Stimulated activated CD4-positive, alpha-beta T cell treated with anti-CD3 and anti-CD28 coated beads, TNF-alpha, amount 100 ng/mL, for 1 hour (primary cell): ENCODE measurements at regions not wholly inside any gene's neighbourhood (a gene's known extent, or its start where the extent isn't known, plus 50 kb on each side); places are given as distances from the start of the nearest gene placed in this dataset.

Experiments used
- DNase-seq, 3 donors: peaks; one replicate each; pipeline ENCODE4 v3.0.0-alpha.2; 2020; ENCODE audit warnings: low read depth in 3 of 3, low spot score in 1 of 3

- DNase-seq: no peak
Measured at GRCh38 chr2:18384242-18384641, 176.2 kb downstream of the RDH14 start.

DNA sequence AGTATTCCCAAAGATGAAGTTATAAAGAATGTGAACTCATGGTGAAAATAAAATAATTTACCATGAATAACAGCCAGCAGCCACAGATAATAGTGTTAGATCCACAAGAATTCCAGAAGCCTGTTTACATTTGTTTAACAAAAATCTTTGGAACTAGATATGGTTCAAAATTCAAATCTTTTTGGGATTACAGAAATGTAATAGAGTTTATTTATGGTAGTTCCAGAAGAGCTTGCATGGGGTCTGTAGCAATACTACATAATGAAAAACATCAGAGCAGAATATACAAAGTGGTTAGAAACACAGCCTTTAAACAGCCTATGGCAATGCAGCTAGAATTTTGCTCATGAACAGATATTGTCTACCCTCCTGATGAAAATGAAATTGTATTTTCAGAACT, 179.1 kb downstream of the RDH14 start:
- no peak for DNase-seq

DNA sequence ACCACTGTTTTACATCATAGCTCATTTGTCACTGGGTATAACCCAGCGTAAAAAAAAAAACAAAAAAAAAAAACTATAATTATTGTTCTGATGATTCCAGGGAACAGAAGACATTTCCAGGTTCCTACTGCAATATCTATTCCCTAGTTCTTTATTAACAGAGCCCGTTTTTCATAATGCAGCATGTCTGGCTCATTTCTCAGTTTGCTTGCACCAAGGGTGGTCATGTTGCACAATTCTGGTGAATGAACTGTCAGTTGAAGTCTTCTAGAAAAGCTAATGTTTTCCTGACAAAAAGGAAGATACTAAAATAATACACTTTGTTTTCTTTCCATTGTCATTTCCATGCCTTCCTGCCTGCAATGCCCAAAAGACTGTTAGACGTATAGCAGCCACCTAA, 180.1 kb downstream of the RDH14 start:
- no peak for DNase-seq

GRCh38 chr2:18379870-18380269, 180.6 kb downstream of the RDH14 start:
- no peak for DNase-seq

DNA sequence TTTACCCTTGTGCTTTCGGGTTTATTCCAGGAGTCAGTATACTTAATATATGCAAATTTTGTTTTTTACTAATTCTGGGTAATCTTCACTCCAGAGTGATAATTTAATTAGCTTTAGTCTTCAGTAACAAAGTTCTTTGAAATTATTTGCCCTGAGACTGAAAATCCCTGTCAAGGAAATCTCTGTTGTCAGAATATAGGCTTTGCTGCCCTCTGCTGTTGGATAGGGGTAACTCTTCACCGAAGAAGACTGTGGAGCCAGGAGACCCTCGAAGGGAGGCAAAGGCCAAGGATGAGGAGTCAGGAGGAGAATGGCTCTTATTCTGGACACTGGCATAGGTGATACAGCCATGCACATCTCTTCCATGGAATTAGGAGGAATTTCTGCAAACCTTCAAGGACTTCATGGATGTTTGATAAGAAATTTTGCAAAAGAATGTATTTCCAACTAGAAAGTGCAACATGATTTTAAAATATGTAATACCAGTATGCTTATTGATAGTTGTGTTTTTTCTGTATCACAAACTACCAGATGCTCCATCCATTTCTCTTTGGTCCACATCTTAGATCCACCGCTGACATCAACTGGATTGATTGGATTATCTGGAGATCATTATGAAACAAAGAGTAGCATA, 182.3 kb downstream of the RDH14 start:
- DNase-seq: no peak

- no peak for DNase-seq
Measured at GRCh38 chr2:18376936-18377335, 183.5 kb downstream of the RDH14 start.

- no peak for DNase-seq
Measured at GRCh38 chr2:18373664-18374063, 186.8 kb downstream of the RDH14 start.

DNA sequence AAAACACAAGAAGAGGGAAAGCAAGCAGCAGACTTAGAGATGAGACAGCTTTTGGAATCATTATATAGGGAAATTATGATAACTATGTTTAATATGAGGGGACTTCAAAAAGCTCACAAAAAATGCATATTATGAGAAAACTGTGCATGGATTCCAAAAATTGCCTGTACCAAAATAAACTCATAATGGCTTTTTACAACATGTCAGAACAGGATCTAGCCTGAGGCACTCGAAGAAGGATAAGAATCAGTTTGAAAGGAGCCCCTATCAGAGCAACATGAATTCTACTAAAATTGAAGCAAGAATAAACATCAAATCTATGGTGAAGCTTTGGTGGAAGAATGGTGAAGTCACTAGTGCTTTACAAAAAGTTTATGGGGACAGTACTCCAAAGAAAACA, 187.4 kb downstream of the RDH14 start:
- DNase-seq: no peak

- DNase-seq: no peak
Measured at GRCh38 chr2:18372641-18373040, 187.8 kb downstream of the RDH14 start.

- DNase-seq: no peak
Measured at GRCh38 chr2:18369760-18370159, 190.7 kb downstream of the RDH14 start.

DNA sequence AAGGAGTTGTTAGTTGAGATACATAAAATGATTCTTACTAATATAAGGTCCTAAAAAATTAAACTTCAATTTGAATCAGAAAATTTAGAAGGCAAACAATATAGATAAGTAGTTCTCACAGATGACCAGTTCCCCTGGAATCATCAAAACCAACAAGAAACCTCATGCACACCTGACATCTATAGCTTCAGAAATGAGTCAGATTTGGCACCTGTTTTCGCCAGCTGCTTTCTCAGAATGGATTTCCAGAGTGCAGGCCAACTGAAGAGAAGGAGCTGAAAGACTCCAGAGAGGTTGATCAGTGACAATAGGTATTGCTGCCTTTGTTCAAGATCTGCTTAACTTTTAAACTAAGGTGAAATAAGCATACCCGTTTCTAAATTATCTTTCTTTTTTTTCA, 192.4 kb downstream of the RDH14 start:
- DNase-seq: no peak

DNA sequence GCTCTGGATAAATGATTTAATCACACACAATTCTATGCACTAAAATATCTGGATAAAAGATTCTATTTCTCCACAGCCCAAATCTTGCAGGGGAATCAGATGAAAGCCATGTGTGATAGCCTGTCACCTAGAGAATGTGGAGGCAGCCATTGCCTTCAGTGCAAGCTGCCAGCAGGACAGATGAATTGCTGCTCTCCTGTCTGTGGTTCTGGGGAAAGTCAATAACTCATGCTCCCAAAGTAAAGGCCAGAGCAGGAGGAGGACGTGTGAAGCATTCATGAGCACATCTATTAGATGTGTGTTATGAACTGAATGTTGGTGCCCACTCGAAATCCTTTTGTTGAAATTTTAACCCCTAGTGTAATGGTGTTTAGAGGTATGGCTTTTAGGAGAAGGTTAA, 195.1 kb downstream of the RDH14 start:
- DNase-seq: no peak

GRCh38 chr2:18363348-18363747, 197.1 kb downstream of the RDH14 start:
- no peak for DNase-seq

DNA sequence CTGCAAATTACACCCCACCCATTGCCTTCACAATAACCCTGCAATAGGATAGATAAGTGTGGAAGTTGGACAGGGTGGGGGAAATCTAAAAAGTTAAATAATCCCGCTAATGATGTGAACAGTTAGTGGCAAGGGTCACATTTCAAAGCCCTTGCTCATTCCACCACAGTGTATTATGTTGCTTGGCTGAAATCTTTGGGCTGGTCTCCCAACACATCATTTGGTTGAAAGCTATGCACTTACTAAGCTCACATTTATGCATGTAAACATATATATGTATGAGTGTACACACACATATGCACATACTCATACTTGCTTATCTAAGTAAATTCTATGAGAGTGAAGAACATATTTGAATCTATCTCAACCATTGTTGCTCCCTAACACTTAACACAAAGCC, 197.8 kb downstream of the RDH14 start:
- DNase-seq: no peak

DNA sequence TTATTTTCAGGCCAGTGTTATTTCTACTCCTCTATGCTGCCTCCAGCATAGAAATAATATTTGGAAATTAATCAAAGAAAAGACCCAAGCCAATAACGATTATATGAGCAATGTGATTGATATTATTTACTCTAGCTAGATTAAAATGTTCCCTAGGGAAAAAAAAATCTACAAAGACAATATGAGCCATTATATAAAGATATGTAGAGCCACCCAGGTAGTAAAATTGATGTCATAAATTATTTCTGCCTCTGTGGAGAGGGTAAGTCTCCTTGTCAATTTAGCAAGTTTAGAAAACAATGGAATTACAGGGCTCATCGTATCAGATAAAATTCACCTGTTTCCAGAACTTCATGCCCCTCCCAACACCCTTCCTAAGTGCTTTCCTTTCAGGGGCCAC, 202.9 kb downstream of the RDH14 start:
- no peak for DNase-seq

- DNase-seq: no peak
Measured at GRCh38 chr2:18356676-18357075, 203.8 kb downstream of the RDH14 start.

DNA sequence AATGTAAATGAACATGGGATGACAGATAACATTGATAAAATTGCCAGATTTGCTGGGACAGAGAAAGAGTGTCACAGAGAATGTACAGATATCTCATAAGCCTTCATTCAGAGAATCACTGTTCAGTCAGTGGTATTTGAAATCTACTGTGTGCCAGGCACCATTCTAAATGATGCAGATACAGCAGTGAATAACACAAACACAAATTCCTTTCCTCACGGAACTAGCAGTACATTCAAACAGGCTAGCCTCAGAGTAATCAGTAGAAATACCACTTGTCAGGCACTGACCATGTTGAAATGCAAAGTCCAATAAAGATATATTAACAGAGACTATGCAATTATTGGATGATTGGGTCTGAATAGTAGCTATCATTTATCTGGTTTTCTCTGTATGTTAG, 211.0 kb downstream of the RDH14 start:
- DNase-seq: no peak

GRCh38 chr2:18346874-18347273, 213.6 kb downstream of the RDH14 start:
- no peak for DNase-seq

DNA sequence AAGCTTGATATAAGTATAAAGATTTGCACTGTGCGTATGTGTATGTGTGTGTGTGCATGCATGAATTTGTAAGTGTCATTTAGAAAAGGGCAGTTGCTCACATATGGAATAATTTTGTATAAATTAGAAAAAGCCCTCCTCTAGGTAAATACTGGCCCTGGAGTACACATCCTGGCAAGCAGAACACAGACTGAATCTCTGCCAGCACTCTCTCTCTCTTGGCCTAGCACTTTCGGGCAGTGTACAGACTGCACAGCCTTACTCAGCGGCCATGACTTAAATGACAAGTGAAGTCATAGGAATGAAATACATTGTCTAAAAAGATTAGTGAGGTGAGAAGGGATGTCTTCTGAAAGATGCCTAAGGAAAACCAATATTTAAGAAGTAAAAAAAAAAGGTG, 214.1 kb downstream of the RDH14 start:
- DNase-seq: no peak

DNA sequence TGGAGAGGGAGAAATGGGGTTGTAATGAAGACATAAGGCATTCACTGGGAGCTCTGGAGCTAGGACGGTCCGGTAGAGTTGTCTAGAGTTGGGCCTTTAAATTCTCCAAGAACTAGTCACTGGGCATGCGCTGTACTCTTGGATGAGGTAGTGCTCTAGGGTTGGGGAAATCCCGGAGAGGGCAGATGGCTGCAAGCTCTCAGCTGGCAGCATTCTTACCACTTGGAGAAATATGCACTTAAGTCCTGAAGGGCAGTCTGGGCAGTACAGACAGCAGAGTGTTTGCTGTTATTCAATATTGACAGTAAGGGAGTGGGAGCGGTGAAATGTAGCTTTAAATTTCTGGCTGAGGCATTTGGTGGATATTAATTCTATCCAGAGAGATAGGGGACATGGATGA, 214.6 kb downstream of the RDH14 start:
- DNase-seq: no peak

DNA sequence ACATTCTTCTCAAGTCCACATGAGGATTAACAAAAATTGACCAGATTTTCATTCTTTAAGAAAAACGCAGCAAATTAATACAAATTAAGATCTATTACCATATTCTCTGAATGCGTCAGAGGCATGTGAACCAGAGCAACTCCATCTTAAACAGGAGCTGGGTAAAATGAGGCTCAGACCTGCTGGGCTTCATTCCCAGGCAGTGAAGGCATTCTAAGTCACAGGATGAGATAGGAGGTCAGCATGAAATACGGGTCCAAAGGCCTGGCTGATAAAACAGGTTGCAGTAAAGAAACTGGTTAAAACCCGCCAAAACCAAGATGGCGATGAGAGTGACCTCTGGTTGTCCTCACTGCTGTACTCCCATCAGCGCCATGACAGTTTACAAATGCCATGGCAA, 217.6 kb downstream of the RDH14 start:
- no peak for DNase-seq

- no peak for DNase-seq
Measured at GRCh38 chr2:18339326-18339725, 221.1 kb downstream of the RDH14 start.

DNA sequence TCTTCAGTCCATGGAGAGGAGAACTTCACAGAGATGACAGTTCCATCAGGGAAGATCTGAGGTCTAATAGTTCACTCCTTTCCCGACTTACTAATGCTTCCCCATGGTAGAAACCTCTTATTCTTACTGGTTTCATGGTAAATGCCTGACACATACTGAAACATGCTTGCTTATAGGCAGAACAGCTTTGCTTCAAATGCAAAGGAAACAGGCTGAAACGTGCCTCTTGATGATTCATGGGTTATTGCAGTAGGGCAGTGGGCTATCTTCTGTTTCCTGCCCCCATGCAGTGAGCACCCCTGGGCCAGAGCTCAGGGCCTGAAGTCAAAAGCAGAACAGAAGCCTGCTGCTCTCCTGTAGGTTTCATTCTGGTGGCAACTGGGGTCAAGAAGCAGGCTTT, 223.5 kb downstream of the RDH14 start:
- DNase-seq: no peak

- DNase-seq: no peak
Measured at GRCh38 chr2:18332477-18332876, 228.0 kb downstream of the RDH14 start.
